Nephron progenitor cell (in vitro differentiated cells): ENCODE measurements at regions not wholly inside any gene's neighbourhood (a gene's known extent, or its start where the extent isn't known, plus 50 kb on each side); places are given as distances from the start of the nearest gene placed in this dataset.

ENCODE experiments used
- DNase-seq: peaks from one replicate; pipeline ENCODE4 v3.0.0; 2021
- H3K27ac Mint-ChIP-seq: 2 replicates; pipeline ENCODE4 v1.8.0; 2021; ENCODE audit warnings: mild to moderate bottlenecking, moderate library complexity, mixed read lengths
- H3K27me3 Mint-ChIP-seq: 2 replicates; pipeline ENCODE4 v1.8.0; 2021; ENCODE audit warnings: mild to moderate bottlenecking, low read depth, mixed read lengths; ENCODE audit not compliant: poor library complexity
- H3K36me3 Mint-ChIP-seq: 2 replicates; pipeline ENCODE4 v1.8.0; 2021; ENCODE audit warnings: low read depth, mixed read lengths
- H3K4me1 Mint-ChIP-seq: 2 replicates; pipeline ENCODE4 v1.8.0; 2021; ENCODE audit warnings: mixed read lengths
- H3K4me3 Mint-ChIP-seq: 2 replicates; pipeline ENCODE4 v1.8.0; 2021; ENCODE audit warnings: mild to moderate bottlenecking, moderate library complexity, mixed read lengths
- H3K9me3 Mint-ChIP-seq: 2 replicates; pipeline ENCODE4 v1.8.0; 2021; ENCODE audit warnings: mild to moderate bottlenecking, moderate library complexity, mixed read lengths
- CTCF ChIP-seq: fragments of 200-600 bp; sonication (generic); IDR thresholded peaks from 2 replicates; pipeline ENCODE4 v1.5.0; 2021; ENCODE audit warnings: antibody characterized with exemption

- no peak for DNase-seq
- H3K9me3 Mint-ChIP-seq: peaks cover 4% of the 10 kb centered on the region
- H3K4me3 Mint-ChIP-seq: no peak overlapping the region
- no peaks in the 10 kb centered on the region for H3K36me3 Mint-ChIP-seq
- no peaks in the 10 kb centered on the region for H3K4me1 Mint-ChIP-seq
- TF ChIP-seq CTCF: no peak
- H3K27me3 Mint-ChIP-seq: no peaks in the 10 kb centered on the region
- no peak overlapping the region for H3K27ac Mint-ChIP-seq
Measured at GRCh38 chr3:166390303-166390702, 553.1 kb upstream of the BCHE start.

- Mint-ChIP-seq H3K36me3 (no peaks in the 10 kb centered on the region), H3K4me1 (no peaks in the 10 kb centered on the region), H3K9me3 (no peaks in the 10 kb centered on the region), H3K27ac (no peak overlapping the region), H3K27me3 (no peaks in the 10 kb centered on the region), H3K4me3 (no peak overlapping the region)
- no peak for TF ChIP-seq CTCF
- no peak for DNase-seq
Measured at GRCh38 chr3:166388321-166388720, 551.1 kb upstream of the BCHE start.

DNA sequence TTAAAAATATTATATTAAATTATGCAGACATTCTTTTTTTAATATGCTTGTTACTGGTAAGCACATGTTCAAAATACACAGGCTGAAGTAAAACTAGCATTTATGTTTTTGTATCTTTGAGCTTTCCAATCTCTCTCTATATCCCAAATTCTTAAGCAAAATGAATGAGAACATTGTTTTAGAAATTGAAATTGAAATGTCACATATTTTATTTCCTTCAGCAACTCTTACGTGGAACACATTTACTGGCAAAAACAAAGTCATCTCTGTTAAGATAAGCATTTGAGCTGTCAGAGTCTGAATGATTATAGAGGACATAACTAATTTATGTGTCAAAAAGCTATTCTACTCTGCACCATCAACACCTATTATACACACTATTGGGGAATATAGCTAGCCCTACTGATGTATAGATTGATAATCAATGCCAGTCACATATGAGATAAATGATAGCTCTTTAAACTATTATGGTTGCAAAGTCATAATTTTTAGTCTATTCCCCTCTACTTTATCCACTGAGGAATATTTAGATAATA is 535.4 kb upstream of the BCHE start:
- H3K4me1 Mint-ChIP-seq: no peaks in the 10 kb centered on the region
- H3K27ac Mint-ChIP-seq: no peak overlapping the region
- H3K9me3 Mint-ChIP-seq: peaks cover 7% of the 10 kb centered on the region
- no peaks in the 10 kb centered on the region for H3K36me3 Mint-ChIP-seq
- DNase-seq: no peak
- no peak overlapping the region for H3K4me3 Mint-ChIP-seq
- no peaks in the 10 kb centered on the region for H3K27me3 Mint-ChIP-seq
- no peak for TF ChIP-seq CTCF

DNA sequence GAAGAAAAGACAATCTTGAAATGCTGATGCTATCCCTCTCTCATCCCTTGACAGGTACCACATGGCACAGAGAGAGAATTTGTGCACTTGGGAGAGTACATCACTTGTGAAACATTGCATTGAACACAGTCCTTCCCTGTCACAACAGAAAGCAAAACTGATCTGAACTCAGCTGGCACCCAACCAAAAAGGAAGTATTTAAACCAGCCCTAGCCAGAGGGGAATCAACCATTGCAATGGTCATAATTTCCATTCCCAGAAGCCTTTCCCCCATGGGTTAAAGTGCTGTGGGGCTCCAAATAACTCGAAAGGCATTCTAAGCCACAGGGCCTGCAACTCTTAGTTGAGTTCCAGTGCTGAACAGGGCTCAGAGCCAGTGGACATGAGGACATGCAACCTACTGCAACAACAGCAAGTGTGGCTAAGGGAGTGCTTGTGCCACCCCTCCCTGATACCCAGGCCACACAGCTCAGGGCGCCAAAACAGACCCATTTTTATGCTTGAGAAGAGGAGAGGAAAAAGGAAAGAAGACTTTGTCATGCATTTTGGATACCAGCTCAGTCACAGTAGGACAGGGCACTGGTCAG is 530.8 kb upstream of the BCHE start:
- Mint-ChIP-seq H3K36me3 (no peaks in the 10 kb centered on the region), H3K27ac (no peak overlapping the region), H3K4me1 (no peaks in the 10 kb centered on the region), H3K27me3 (no peaks in the 10 kb centered on the region), H3K4me3 (no peak overlapping the region), H3K9me3 (no peaks in the 10 kb centered on the region)
- no peak for TF ChIP-seq CTCF
- no peak for DNase-seq

GRCh38 chr3:166362698-166363097 is 525.5 kb upstream of the BCHE start:
- no peaks in the 10 kb centered on the region for H3K4me1 Mint-ChIP-seq
- H3K36me3 Mint-ChIP-seq: no peaks in the 10 kb centered on the region
- H3K9me3 Mint-ChIP-seq: no peaks in the 10 kb centered on the region
- H3K4me3 Mint-ChIP-seq: no peak overlapping the region
- H3K27me3 Mint-ChIP-seq: no peaks in the 10 kb centered on the region
- TF ChIP-seq CTCF: no peak
- H3K27ac Mint-ChIP-seq: no peak overlapping the region
- DNase-seq: no peak

DNA sequence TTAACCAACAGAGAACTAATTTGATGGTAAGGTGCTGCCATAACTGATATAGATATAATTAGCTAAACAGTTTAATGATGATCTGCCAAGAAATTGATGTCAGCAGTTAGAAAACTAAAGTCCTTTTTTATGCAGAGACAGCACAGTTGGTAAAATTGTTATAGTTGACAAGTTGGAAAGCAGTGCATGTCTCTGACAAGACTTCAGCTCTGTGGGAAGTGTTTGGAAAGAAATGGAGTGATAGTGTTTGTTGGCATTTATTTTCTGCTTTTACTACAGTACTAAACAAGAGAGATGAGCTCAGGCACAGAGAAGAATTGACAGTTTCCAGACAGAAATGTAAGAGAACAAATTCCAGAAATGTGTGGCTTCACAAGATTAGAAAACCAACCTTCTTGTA is 523.5 kb upstream of the BCHE start:
- H3K27ac Mint-ChIP-seq: no peak overlapping the region
- no peak overlapping the region for H3K4me3 Mint-ChIP-seq
- H3K4me1 Mint-ChIP-seq: no peaks in the 10 kb centered on the region
- no peaks in the 10 kb centered on the region for H3K9me3 Mint-ChIP-seq
- no peak for DNase-seq
- no peaks in the 10 kb centered on the region for H3K36me3 Mint-ChIP-seq
- TF ChIP-seq CTCF: no peak
- H3K27me3 Mint-ChIP-seq: no peaks in the 10 kb centered on the region
